ENCODE measurements at regions not wholly inside any gene's neighbourhood (a gene's known extent, or its start where the extent isn't known, plus 50 kb on each side); places are given as distances from the start of the nearest gene placed in this dataset.

- TF ChIP-seq, protein P1, sequence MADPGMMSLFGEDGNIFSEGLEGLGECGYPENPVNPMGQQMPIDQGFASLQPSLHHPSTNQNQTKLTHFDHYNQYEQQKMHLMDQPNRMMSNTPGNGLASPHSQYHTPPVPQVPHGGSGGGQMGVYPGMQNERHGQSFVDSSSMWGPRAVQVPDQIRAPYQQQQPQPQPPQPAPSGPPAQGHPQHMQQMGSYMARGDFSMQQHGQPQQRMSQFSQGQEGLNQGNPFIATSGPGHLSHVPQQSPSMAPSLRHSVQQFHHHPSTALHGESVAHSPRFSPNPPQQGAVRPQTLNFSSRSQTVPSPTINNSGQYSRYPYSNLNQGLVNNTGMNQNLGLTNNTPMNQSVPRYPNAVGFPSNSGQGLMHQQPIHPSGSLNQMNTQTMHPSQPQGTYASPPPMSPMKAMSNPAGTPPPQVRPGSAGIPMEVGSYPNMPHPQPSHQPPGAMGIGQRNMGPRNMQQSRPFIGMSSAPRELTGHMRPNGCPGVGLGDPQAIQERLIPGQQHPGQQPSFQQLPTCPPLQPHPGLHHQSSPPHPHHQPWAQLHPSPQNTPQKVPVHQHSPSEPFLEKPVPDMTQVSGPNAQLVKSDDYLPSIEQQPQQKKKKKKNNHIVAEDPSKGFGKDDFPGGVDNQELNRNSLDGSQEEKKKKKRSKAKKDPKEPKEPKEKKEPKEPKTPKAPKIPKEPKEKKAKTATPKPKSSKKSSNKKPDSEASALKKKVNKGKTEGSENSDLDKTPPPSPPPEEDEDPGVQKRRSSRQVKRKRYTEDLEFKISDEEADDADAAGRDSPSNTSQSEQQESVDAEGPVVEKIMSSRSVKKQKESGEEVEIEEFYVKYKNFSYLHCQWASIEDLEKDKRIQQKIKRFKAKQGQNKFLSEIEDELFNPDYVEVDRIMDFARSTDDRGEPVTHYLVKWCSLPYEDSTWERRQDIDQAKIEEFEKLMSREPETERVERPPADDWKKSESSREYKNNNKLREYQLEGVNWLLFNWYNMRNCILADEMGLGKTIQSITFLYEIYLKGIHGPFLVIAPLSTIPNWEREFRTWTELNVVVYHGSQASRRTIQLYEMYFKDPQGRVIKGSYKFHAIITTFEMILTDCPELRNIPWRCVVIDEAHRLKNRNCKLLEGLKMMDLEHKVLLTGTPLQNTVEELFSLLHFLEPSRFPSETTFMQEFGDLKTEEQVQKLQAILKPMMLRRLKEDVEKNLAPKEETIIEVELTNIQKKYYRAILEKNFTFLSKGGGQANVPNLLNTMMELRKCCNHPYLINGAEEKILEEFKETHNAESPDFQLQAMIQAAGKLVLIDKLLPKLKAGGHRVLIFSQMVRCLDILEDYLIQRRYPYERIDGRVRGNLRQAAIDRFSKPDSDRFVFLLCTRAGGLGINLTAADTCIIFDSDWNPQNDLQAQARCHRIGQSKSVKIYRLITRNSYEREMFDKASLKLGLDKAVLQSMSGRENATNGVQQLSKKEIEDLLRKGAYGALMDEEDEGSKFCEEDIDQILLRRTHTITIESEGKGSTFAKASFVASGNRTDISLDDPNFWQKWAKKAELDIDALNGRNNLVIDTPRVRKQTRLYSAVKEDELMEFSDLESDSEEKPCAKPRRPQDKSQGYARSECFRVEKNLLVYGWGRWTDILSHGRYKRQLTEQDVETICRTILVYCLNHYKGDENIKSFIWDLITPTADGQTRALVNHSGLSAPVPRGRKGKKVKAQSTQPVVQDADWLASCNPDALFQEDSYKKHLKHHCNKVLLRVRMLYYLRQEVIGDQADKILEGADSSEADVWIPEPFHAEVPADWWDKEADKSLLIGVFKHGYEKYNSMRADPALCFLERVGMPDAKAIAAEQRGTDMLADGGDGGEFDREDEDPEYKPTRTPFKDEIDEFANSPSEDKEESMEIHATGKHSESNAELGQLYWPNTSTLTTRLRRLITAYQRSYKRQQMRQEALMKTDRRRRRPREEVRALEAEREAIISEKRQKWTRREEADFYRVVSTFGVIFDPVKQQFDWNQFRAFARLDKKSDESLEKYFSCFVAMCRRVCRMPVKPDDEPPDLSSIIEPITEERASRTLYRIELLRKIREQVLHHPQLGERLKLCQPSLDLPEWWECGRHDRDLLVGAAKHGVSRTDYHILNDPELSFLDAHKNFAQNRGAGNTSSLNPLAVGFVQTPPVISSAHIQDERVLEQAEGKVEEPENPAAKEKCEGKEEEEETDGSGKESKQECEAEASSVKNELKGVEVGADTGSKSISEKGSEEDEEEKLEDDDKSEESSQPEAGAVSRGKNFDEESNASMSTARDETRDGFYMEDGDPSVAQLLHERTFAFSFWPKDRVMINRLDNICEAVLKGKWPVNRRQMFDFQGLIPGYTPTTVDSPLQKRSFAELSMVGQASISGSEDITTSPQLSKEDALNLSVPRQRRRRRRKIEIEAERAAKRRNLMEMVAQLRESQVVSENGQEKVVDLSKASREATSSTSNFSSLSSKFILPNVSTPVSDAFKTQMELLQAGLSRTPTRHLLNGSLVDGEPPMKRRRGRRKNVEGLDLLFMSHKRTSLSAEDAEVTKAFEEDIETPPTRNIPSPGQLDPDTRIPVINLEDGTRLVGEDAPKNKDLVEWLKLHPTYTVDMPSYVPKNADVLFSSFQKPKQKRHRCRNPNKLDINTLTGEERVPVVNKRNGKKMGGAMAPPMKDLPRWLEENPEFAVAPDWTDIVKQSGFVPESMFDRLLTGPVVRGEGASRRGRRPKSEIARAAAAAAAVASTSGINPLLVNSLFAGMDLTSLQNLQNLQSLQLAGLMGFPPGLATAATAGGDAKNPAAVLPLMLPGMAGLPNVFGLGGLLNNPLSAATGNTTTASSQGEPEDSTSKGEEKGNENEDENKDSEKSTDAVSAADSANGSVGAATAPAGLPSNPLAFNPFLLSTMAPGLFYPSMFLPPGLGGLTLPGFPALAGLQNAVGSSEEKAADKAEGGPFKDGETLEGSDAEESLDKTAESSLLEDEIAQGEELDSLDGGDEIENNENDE (IDR thresholded peaks at IDR 0.05; ENCODE audit: insufficient replicate concordance, low read length): no peak
- TF ChIP-seq CREB1 (IDR thresholded peaks at IDR 0.05): no peak
- no peak for TF ChIP-seq ATF2 (IDR thresholded peaks at IDR 0.05; ENCODE audit: low read length)
- no peak for TF ChIP-seq RXRA (IDR thresholded peaks at IDR 0.05; ENCODE audit: insufficient read depth, low read depth, low read length)
- no peak for TF ChIP-seq POLR2A (IDR thresholded peaks at IDR 0.05; ENCODE audit: control extremely low read depth in 1 of 2, low read depth in 2 of 2, low read length in 2 of 2)
- TF ChIP-seq BACH1 (IDR thresholded peaks at IDR 0.05; ENCODE audit: low read length): no peak
- TF ChIP-seq BCL11A (IDR thresholded peaks at IDR 0.05; ENCODE audit: low read depth in 2 of 2, low read length in 2 of 2): no peak
- no peak for TF ChIP-seq RFX5 (IDR thresholded peaks at IDR 0.05; ENCODE audit: borderline replicate concordance, low read depth, low read length)
- no peak for TF ChIP-seq FOSL1 (IDR thresholded peaks at IDR 0.05; ENCODE audit: insufficient read depth, low read depth, low read length)
- no peak for TF ChIP-seq ATF3 (IDR thresholded peaks at IDR 0.05; ENCODE audit: insufficient read depth, low read depth, low read length)
- TF ChIP-seq TAF7 (optimal IDR thresholded peaks at IDR 0.05; ENCODE audit: borderline replicate concordance, low read depth, low read length): no peak
These were observed 216.4 kb downstream of the GPAM start (continued) for GRCh38 chr10:111967116-111967515.

All from H1 (cell line).